ENCODE measurements at regions not wholly inside any gene's neighbourhood (a gene's known extent, or its start where the extent isn't known, plus 50 kb on each side); places are given as distances from the start of the nearest gene placed in this dataset.
A peak's percentile ranks its signal among the peaks of the same experiment; 100 is the strongest.
"Not testable (repeated sequence)": the region's sequence is repeated elsewhere in the genome, so short reads cannot be mapped to it uniquely, and the experiment has no call there.

DNA sequence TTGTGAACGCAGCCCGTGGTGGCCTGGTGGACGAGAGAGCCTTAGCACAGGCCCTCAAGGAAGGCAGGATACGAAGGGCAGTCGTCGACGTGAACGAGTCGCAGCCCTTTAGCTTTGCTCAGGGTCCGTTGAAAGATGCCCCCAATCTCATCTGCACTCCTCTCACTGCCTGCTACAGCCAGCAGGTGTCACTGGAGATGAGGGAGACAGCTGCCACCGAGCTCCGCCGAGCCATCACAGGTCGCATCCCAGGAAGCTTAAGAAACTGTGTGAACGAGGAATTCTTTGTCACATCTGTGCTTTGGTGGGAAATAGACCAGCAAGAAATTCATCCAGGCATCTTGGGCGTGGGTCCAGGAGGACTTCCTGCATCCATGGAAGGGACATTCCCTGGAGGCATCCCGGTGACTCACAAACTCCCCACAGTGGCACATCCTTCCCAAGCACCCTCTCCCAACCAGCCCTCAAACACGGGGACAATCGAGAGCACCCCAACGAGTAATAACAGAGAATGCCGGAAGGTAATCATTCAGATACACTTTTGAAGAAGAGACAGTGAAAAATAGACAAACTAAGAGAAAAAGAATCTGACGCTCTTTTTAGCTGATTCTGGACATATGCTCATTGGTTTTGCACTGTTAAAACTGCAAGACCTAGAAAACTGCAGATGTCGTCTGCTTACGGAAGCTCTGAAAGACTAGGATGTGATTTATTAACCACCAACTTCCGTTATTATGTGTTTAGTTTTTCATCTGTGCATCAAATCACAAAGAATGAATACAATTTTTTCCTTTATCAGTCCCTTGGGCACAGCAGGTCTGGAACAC, 3391.3 kb upstream of the TPTE start:
- H3K27me3 ChIP-seq (ENCODE audit: insufficient read depth, poor library complexity, severe bottlenecking); H3K36me3 ChIP-seq (ENCODE audit: low read depth); H3K4me3 ChIP-seq (ENCODE audit: severe bottlenecking); DNase-seq (ENCODE audit: low spot score); H3K4me1 ChIP-seq (ENCODE audit: insufficient read depth, poor library complexity, severe bottlenecking); H3K27ac ChIP-seq (ENCODE audit: poor library complexity, severe bottlenecking); H3K9me3 ChIP-seq (ENCODE audit: severe bottlenecking): not testable (repeated sequence)
- 0 out of 3 replicates have a peak, but pooled peaks have one; percentile 53 for ATAC-seq (ENCODE audit: low read depth)

All from RWPE2 (cell line).